Prostate gland (tissue), 2 donors: ENCODE measurements at regions not wholly inside any gene's neighbourhood (a gene's known extent, or its start where the extent isn't known, plus 50 kb on each side); places are given as distances from the start of the nearest gene placed in this dataset.

Source experiments
- DNase-seq: peaks from one replicate; pipeline ENCODE4 v3.0.0-alpha.2; 2019; ENCODE audit warnings: low spot score
- H3K27ac ChIP-seq, 2 donors: fragments of 200-600 bp; sonication (generic); 2 replicates each; pipeline ENCODE4 v1.5.1; 2017 to 2019
- H3K27me3 ChIP-seq: fragments of 200-600 bp; sonication (generic); replicated peaks from 2 replicates; pipeline ENCODE4 v1.5.1; 2019; ENCODE audit not compliant: insufficient read depth
- H3K36me3 ChIP-seq, 2 donors: fragments of 200-600 bp; sonication (generic); 1 replicate in 1 of 2; 2 replicates in 1 of 2; pipeline versions ENCODE4 v1.5.1 to v1.8.1; 2017 to 2019
- H3K4me1 ChIP-seq: fragments of 200-600 bp; sonication (generic); replicated peaks from 2 replicates; pipeline ENCODE4 v1.5.1; 2019
- H3K4me3 ChIP-seq, 2 donors: fragments of 200-600 bp; sonication (generic); 2 replicates each; pipeline ENCODE4 v1.5.1; 2017 to 2019
- H3K9me3 ChIP-seq: fragments of 200-600 bp; sonication (generic); 2 replicates; pipeline ENCODE4 v1.5.1; 2017
- POLR2A ChIP-seq: fragments of 450-650 bp; IDR thresholded peaks from one replicate; pipeline ENCODE4 v1.6.1; 2016; ENCODE audit warnings: antibody characterized with exemption, mild to moderate bottlenecking
- POLR2AphosphoS5 ChIP-seq: sonication (generic); formaldehyde crosslinking; IDR thresholded peaks from one replicate; pipeline ENCODE4 v1.6.1; 2017; ENCODE audit warnings: antibody characterized with exemption
- WGBS: methylation state at CpG from one replicate; pipeline ENCODE4 v1.1.5; 2018; 5-methylcytosine and 5-hydroxymethylcytosine counted together
- intact Hi-C: fragments of 100-400 bp; cut with DNase I; formaldehyde crosslinking; loops from one replicate; pipeline ENCODE4 v1.14.2; 2022
- TF ChIP-seq, protein P1 (sequence below), 4 experiments: fragments of 200-600 bp in 2 of 4; fragments of 450-650 bp in 2 of 4; sonication (generic) in 2 of 4; IDR thresholded peaks; 1 replicate in 3 of 4; 2 replicates in 1 of 4; pipeline ENCODE4 v1.5.1; 2016 to 2019; ENCODE audit warnings: antibody characterized with exemption in 4 of 4, mild to moderate bottlenecking in 2 of 4, moderate library complexity in 2 of 4

DNA sequence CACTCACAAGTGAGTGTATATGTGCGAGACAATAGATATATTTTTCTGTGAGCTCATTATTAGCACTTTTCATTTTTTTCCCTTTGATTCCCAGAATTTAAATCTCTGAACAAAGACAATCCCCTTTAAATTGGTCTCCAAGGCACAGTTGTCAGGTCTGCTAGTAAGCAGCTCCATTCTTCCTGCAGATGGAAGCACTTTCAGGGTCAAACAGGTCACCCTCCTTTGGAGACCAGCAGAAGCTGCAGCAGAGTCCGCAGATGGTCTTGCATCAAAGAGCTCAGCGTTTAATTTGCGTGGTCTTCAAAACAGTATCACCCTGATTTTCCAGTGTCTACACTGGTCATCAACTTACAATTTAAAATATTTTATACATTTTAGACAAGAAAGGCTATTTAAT, 543.8 kb downstream of the ARL4A start:
- 85% methylated on average over 4 of the region's 4 CpGs for WGBS
- no peak for TF ChIP-seq POLR2AphosphoS5
- TF ChIP-seq, protein P1, sequence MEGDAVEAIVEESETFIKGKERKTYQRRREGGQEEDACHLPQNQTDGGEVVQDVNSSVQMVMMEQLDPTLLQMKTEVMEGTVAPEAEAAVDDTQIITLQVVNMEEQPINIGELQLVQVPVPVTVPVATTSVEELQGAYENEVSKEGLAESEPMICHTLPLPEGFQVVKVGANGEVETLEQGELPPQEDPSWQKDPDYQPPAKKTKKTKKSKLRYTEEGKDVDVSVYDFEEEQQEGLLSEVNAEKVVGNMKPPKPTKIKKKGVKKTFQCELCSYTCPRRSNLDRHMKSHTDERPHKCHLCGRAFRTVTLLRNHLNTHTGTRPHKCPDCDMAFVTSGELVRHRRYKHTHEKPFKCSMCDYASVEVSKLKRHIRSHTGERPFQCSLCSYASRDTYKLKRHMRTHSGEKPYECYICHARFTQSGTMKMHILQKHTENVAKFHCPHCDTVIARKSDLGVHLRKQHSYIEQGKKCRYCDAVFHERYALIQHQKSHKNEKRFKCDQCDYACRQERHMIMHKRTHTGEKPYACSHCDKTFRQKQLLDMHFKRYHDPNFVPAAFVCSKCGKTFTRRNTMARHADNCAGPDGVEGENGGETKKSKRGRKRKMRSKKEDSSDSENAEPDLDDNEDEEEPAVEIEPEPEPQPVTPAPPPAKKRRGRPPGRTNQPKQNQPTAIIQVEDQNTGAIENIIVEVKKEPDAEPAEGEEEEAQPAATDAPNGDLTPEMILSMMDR (IDR thresholded peaks at IDR 0.05), result no peak
- intact Hi-C loops, result no loop called here
- Histone ChIP-seq H3K4me3 (no peak overlapping the region), H3K27me3 (no peaks in the 10 kb centered on the region), H3K27ac (no peak overlapping the region), H3K9me3 (no peaks in the 10 kb centered on the region), H3K36me3 (no peaks in the 10 kb centered on the region), H3K4me1 (no peaks in the 10 kb centered on the region)
- no peak for DNase-seq

DNA sequence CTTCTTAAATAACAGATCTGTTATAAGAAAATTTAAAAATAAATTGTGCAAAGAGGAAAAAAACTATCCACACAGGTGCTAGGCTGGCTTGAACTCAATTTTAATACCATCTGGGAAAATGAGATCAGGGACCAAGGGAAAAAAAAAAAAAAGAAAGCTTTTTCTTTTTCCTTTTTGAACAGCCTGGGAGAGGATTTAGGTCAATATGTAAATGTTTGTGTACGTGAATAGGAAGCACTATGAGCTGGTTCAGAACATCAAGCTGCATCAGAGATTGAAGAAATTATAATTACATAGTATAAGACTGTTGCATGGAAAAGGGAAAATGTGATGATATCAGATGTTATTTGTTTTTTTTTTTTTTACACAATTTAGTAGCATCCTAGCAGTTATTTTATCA, 548.0 kb downstream of the ARL4A start:
- WGBS, result 69% methylated on average over 1 of the region's 1 CpG

DNA sequence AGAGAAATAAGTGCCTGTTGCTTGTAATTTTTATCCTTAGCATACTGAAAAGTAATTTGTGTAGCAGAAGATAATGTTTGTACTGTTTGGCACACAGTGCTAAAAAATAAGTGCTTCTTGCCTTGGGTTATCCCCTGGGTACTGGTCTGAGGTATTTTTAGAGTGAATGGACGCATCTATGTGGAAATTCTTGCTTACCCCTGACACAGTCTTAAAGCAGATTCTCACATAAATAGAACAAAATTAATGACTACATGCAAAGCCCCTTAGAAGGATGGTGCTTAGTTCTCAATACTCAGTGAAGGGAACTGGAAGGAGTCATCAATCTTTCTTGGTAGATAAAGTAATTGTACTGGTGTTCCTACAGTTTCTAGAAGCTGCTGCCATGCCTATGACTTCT, 548.6 kb downstream of the ARL4A start:
- Histone ChIP-seq H3K4me3 (no peak overlapping the region), H3K4me1 (no peaks in the 10 kb centered on the region), H3K9me3 (no peaks in the 10 kb centered on the region), H3K27me3 (no peaks in the 10 kb centered on the region), H3K36me3 (no peaks in the 10 kb centered on the region), H3K27ac (no peak overlapping the region)
- 76% methylated on average over 1 of the region's 1 CpG for WGBS
- no peak for DNase-seq
- TF ChIP-seq POLR2AphosphoS5, result no peak
- TF ChIP-seq, protein P1 (IDR thresholded peaks at IDR 0.05), result no peak
- no peak for TF ChIP-seq POLR2A
- intact Hi-C loops, result no loop called here

More for the DNA sequence above, 548.0 kb downstream of the ARL4A start:
- no peak overlapping the region for H3K4me3 ChIP-seq
- intact Hi-C loops, result no loop called here
- no peaks in the 10 kb centered on the region for H3K4me1 ChIP-seq
- H3K36me3 ChIP-seq, result no peaks in the 10 kb centered on the region
- DNase-seq, result no peak
- H3K27me3 ChIP-seq, result no peaks in the 10 kb centered on the region
- H3K9me3 ChIP-seq, result no peaks in the 10 kb centered on the region
- no peak overlapping the region for H3K27ac ChIP-seq
- TF ChIP-seq POLR2A, result no peak
- no peak for TF ChIP-seq POLR2AphosphoS5
- TF ChIP-seq, protein P1 (IDR thresholded peaks at IDR 0.05), result no peak

DNA sequence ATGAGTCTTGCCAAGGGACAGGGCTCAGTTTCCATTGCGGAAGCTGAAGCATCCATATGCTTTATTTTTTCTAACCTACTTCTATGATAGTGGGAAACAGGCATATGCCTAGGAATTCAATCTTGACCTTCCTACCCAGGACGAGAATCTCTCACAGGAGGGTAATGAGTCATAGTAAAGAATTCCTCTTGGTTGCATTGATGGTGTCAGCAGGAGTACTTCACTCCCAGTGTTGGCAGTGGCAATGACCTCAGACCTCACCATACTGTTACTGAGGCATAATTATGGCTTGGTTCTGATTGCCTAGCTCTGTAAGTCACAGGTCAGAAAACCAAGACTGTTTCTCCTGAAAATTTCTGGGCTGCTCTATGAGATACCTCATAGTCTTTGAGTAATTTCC, 552.9 kb downstream of the ARL4A start:
- WGBS, result 80% methylated on average over 2 of the region's 2 CpGs
- intact Hi-C loops, result no loop called here
- no peaks in the 10 kb centered on the region for H3K9me3 ChIP-seq
- H3K27ac ChIP-seq, result no peak overlapping the region
- no peaks in the 10 kb centered on the region for H3K27me3 ChIP-seq
- TF ChIP-seq POLR2AphosphoS5, result no peak
- TF ChIP-seq, protein P1 (IDR thresholded peaks at IDR 0.05), result no peak
- no peak for TF ChIP-seq POLR2A
- DNase-seq, result no peak
- no peaks in the 10 kb centered on the region for H3K4me1 ChIP-seq
- no peak overlapping the region for H3K4me3 ChIP-seq
- no peaks in the 10 kb centered on the region for H3K36me3 ChIP-seq

DNA sequence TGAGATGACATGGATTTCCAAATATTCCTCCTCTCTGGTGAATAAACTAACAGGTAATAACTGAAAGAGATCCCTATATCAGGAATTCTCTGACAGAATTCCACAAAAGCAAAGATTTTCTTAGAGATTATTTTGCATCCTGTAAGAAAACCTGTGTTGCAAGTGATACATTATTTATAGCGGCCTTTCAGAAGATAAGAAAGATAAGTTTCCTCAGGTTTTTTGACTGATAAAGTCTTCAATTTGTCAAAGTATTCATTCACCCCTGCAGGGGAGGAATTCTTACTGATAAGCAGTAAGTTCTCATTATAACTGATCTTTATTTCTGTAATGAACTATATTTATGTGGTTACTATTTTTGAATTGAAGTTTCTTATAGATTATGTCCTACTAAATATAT, 554.0 kb downstream of the ARL4A start:
- Histone ChIP-seq H3K9me3 (no peaks in the 10 kb centered on the region), H3K4me3 (no peak overlapping the region), H3K36me3 (no peaks in the 10 kb centered on the region), H3K27ac (no peak overlapping the region), H3K27me3 (no peaks in the 10 kb centered on the region), H3K4me1 (no peaks in the 10 kb centered on the region)
- TF ChIP-seq POLR2A (no peak), POLR2AphosphoS5 (no peak)
- TF ChIP-seq, protein P1 (IDR thresholded peaks at IDR 0.05), result no peak
- WGBS, result 80% methylated on average over 1 of the region's 1 CpG
- intact Hi-C loops, result no loop called here
- DNase-seq, result no peak
